ENCODE measurements at regions not wholly inside any gene's neighbourhood (a gene's known extent, or its start where the extent isn't known, plus 50 kb on each side); places are given as distances from the start of the nearest gene placed in this dataset.

GRCh38 chr2:157046396-157046795 is 211.1 kb upstream of the GALNT5 start:
- DNase-seq (ENCODE audit: extremely low read depth, insufficient read length): no peak
- H3K27me3 ChIP-seq (replicated peaks; ENCODE audit: control insufficient read depth, insufficient read depth, low read length): no peaks in the 10 kb centered on the region
- H3K36me3 ChIP-seq (ENCODE audit: control insufficient read depth, insufficient read depth, low read length): no peaks in the 10 kb centered on the region
- H3K4me3 ChIP-seq (replicated peaks; ENCODE audit: low read depth, low read length): no peak overlapping the region
- TF ChIP-seq CTCF (IDR thresholded peaks at IDR 0.05; ENCODE audit: insufficient read depth, low read length, poor library complexity, severe bottlenecking): no peak

- Histone ChIP-seq H3K27me3 (replicated peaks; ENCODE audit: control insufficient read depth, insufficient read depth, low read length) (no peaks in the 10 kb centered on the region), H3K4me3 (replicated peaks; ENCODE audit: low read depth, low read length) (no peak overlapping the region), H3K36me3 (ENCODE audit: control insufficient read depth, insufficient read depth, low read length) (no peaks in the 10 kb centered on the region)
- TF ChIP-seq CTCF (IDR thresholded peaks at IDR 0.05; ENCODE audit: insufficient read depth, low read length, poor library complexity, severe bottlenecking): no peak
- DNase-seq (ENCODE audit: extremely low read depth, insufficient read length): no peak
These were observed 204.8 kb upstream of the GALNT5 start for GRCh38 chr2:157052685-157053224.

- no peak for TF ChIP-seq CTCF (IDR thresholded peaks at IDR 0.05; ENCODE audit: insufficient read depth, low read length, poor library complexity, severe bottlenecking)
- Histone ChIP-seq H3K4me3 (replicated peaks; ENCODE audit: low read depth, low read length) (no peak overlapping the region), H3K36me3 (ENCODE audit: control insufficient read depth, insufficient read depth, low read length) (no peaks in the 10 kb centered on the region), H3K27me3 (replicated peaks; ENCODE audit: control insufficient read depth, insufficient read depth, low read length) (no peaks in the 10 kb centered on the region)
- DNase-seq (ENCODE audit: extremely low read depth, insufficient read length): no peak
These were observed 203.6 kb upstream of the GALNT5 start for GRCh38 chr2:157053876-157054275.

GRCh38 chr2:157055660-157056199 is 201.8 kb upstream of the GALNT5 start:
- no peak overlapping the region for H3K4me3 ChIP-seq (replicated peaks; ENCODE audit: low read depth, low read length)
- DNase-seq (ENCODE audit: extremely low read depth, insufficient read length): no peak
- no peak for TF ChIP-seq CTCF (IDR thresholded peaks at IDR 0.05; ENCODE audit: insufficient read depth, low read length, poor library complexity, severe bottlenecking)
- no peaks in the 10 kb centered on the region for H3K36me3 ChIP-seq (ENCODE audit: control insufficient read depth, insufficient read depth, low read length)
- H3K27me3 ChIP-seq (replicated peaks; ENCODE audit: control insufficient read depth, insufficient read depth, low read length): no peaks in the 10 kb centered on the region

GRCh38 chr2:157056200-157056676 is 201.3 kb upstream of the GALNT5 start:
- H3K27me3 ChIP-seq (replicated peaks; ENCODE audit: control insufficient read depth, insufficient read depth, low read length): no peaks in the 10 kb centered on the region
- TF ChIP-seq CTCF (IDR thresholded peaks at IDR 0.05; ENCODE audit: insufficient read depth, low read length, poor library complexity, severe bottlenecking): no peak
- H3K4me3 ChIP-seq (replicated peaks; ENCODE audit: low read depth, low read length): no peak overlapping the region
- H3K36me3 ChIP-seq (ENCODE audit: control insufficient read depth, insufficient read depth, low read length): no peaks in the 10 kb centered on the region
- no peak for DNase-seq (ENCODE audit: extremely low read depth, insufficient read length)

GRCh38 chr2:157058161-157058560 is 199.3 kb upstream of the GALNT5 start:
- no peak for TF ChIP-seq CTCF (IDR thresholded peaks at IDR 0.05; ENCODE audit: insufficient read depth, low read length, poor library complexity, severe bottlenecking)
- Histone ChIP-seq H3K27me3 (replicated peaks; ENCODE audit: control insufficient read depth, insufficient read depth, low read length) (no peaks in the 10 kb centered on the region), H3K36me3 (ENCODE audit: control insufficient read depth, insufficient read depth, low read length) (no peaks in the 10 kb centered on the region), H3K4me3 (replicated peaks; ENCODE audit: low read depth, low read length) (no peak overlapping the region)
- DNase-seq (ENCODE audit: extremely low read depth, insufficient read length): no peak

Measured in GM06990 (cell line).